Pancreas (tissue), 10 donors: ENCODE measurements at regions not wholly inside any gene's neighbourhood (a gene's known extent, or its start where the extent isn't known, plus 50 kb on each side); places are given as distances from the start of the nearest gene placed in this dataset.

Source experiments
- ATAC-seq, 4 donors: fragments of 200-7000 bp; cut with Tn5 transposase; one replicate each; pipeline versions ENCODE4 v1.8.0 to v1.9.1; 2020; ENCODE audit warnings: mild to moderate bottlenecking in 4 of 4, moderate library complexity in 4 of 4
- DNase-seq, 6 donors: peaks; one replicate each; pipeline ENCODE4 v3.0.0-alpha.2; 2020
- FAIRE-seq: peaks from 2 replicates; lab custom pipeline; 2012; peaks lifted over from hg19 to GRCh38; lab: Jason Lieb, UNC
- H3K27ac ChIP-seq, 4 donors: fragments of 200-600 bp; sonication (generic); 1 replicate in 3 of 4; 2 replicates in 1 of 4; pipeline versions ENCODE4 v1.5.0 to v1.8.0; 2020
- H3K27me3 ChIP-seq, 4 donors: fragments of 200-600 bp; one replicate each; pipeline ENCODE4 v1.8.0; 2021
- H3K36me3 ChIP-seq, 3 donors: fragments of 200-600 bp; sonication (generic) in 1 of 3; one replicate each; pipeline versions ENCODE4 v1.5.0 to v1.8.0; 2020 to 2021
- H3K4me1 ChIP-seq, 3 donors: fragments of 200-600 bp; one replicate each; pipeline ENCODE4 v1.8.0; 2021
- H3K4me3 ChIP-seq, 4 donors: fragments of 200-600 bp; sonication (generic) in 2 of 4; one replicate each; pipeline versions ENCODE4 v1.5.0 to v1.8.0; 2020 to 2021
- H3K9me3 ChIP-seq, 4 donors: fragments of 200-600 bp; one replicate each; pipeline ENCODE4 v1.8.0; 2021
- WGBS, 2 donors: extraction: QIAGEN DNeasy Blood & Tissue Kit; methylation state at CpG; one replicate each; pipeline ENCODE4 v1.1.7; 2013; 5-methylcytosine and 5-hydroxymethylcytosine counted together
- intact Hi-C, 3 donors: fragments of 100-400 bp; cut with DNase I; formaldehyde crosslinking; loops; one replicate each; pipeline versions ENCODE4 v1.11.1 to v1.14.2; 2022
- TF ChIP-seq, protein P1 (sequence below), 4 donors: fragments of 200-600 bp; sonication (generic) in 3 of 4; IDR thresholded peaks; one replicate each; pipeline versions ENCODE4 v1.5.0 to v1.8.0; 2021; ENCODE audit warnings: antibody characterized with exemption in 4 of 4
- donor health status: healthy with polysubstance abuse.
- donor health status: DM: no; HTN: no; CAD: no; lungs with moderate emphysema.
- donor health status: DM: no; HTN: no; CAD: no.
- donor health status: control.
- donor health status: control.
- donor health status: Bipolar disorder and iron deficiency.
- donor health status: DM: yes; HTN: yes; CAD: no.
- donor health status: DM: no; HTN: no; CAD: no.
- donor health status: DM: no; HTN: no; CAD: no.
- donor health status: DM: yes; HTN: yes; CAD: no.

DNA sequence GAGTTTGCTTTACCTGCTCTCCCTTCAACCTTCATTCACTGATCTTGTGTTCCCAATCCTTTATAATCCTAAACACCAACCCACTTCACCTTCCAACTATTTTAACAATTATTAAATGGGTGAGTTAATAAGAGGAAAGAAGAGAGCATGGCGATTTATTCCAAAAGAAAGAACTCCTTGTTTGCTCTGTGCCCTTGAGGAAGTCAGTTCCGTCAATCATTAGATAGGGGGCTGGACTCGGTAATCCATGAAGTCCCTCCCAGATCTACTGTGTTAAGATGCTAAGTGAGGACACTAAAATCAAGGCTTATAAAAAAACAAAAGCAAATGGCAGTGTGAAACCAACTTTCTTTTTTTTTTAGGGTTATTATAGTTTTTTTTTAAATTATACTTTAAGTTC is 589.9 kb downstream of the XIRP2 start:
- Histone ChIP-seq H3K4me1 (no peaks in the 10 kb centered on the region), H3K36me3 (no peaks in the 10 kb centered on the region), H3K4me3 (no peak overlapping the region), H3K27ac (no peak overlapping the region), H3K27me3 (no peaks in the 10 kb centered on the region), H3K9me3 (no peaks in the 10 kb centered on the region)
- intact Hi-C loops = no loop called here
- no peak for FAIRE-seq
- 18 to 24% methylated on average over 3 of the region's 3 CpGs for WGBS, 2 donors
- TF ChIP-seq, protein P1, sequence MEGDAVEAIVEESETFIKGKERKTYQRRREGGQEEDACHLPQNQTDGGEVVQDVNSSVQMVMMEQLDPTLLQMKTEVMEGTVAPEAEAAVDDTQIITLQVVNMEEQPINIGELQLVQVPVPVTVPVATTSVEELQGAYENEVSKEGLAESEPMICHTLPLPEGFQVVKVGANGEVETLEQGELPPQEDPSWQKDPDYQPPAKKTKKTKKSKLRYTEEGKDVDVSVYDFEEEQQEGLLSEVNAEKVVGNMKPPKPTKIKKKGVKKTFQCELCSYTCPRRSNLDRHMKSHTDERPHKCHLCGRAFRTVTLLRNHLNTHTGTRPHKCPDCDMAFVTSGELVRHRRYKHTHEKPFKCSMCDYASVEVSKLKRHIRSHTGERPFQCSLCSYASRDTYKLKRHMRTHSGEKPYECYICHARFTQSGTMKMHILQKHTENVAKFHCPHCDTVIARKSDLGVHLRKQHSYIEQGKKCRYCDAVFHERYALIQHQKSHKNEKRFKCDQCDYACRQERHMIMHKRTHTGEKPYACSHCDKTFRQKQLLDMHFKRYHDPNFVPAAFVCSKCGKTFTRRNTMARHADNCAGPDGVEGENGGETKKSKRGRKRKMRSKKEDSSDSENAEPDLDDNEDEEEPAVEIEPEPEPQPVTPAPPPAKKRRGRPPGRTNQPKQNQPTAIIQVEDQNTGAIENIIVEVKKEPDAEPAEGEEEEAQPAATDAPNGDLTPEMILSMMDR (IDR thresholded peaks at IDR 0.05) = no peak
- peak in 3 of 4 donors; percentile 41 to 82 (median 66) for ATAC-seq
- peak in 2 of 6 donors; percentile 4 to 12 for DNase-seq

DNA sequence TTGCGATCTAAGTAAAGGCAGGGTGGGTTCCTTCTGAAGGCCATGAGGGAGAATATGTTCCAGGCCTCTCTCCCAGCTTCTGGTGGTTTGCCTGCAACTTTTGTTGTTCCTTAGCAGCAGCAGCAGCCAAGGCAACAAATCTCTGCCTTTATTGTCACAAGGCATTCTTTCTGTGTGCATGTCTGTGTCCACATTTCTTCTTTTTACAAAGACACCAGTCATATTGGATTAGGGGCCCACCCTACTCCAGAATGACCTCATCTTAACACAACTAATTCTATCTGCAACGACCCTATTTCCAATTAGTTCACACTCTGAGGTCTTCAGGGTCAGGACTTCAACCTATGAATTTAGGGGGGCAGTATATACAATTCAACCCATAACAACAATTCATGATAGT is 587.5 kb downstream of the XIRP2 start:
- WGBS, 2 donors = 61 to 68% methylated on average over 2 of the region's 2 CpGs
- ATAC-seq (no peak), DNase-seq (no peak), FAIRE-seq (no peak)
- Histone ChIP-seq H3K9me3 (no peaks in the 10 kb centered on the region), H3K27me3 (no peaks in the 10 kb centered on the region), H3K36me3 (no peaks in the 10 kb centered on the region), H3K4me3 (no peak overlapping the region), H3K27ac (no peak overlapping the region), H3K4me1 (no peaks in the 10 kb centered on the region)
- intact Hi-C loops = no loop called here
- TF ChIP-seq, protein P1 (IDR thresholded peaks at IDR 0.05) = no peak

DNA sequence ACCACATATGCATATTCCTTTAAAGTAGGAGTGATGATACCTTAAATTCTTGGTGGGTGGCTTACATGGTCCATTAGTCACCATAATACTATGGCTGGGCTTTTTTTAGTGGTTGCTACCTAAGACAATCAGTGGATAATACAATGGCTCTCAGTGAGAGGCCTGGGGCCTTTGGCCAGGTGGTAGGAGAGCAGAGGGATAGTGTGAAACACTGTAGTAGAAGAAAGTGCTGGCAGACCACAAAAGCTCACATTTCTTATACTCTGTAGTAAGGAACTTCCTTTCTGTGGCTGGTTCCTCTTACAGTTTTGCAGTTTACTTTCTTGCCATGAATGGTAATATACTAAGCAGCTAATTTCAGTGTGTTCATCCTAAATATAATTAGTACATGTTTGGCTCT is 583.5 kb downstream of the XIRP2 start:
- Histone ChIP-seq H3K4me3 (no peak overlapping the region), H3K27me3 (no peaks in the 10 kb centered on the region), H3K27ac (no peak overlapping the region), H3K4me1 (no peaks in the 10 kb centered on the region), H3K9me3 (no peaks in the 10 kb centered on the region), H3K36me3 (no peaks in the 10 kb centered on the region)
- TF ChIP-seq, protein P1 (IDR thresholded peaks at IDR 0.05) = no peak
- intact Hi-C loops = no loop called here
- FAIRE-seq (no peak), ATAC-seq (no peak), DNase-seq (no peak)

DNA sequence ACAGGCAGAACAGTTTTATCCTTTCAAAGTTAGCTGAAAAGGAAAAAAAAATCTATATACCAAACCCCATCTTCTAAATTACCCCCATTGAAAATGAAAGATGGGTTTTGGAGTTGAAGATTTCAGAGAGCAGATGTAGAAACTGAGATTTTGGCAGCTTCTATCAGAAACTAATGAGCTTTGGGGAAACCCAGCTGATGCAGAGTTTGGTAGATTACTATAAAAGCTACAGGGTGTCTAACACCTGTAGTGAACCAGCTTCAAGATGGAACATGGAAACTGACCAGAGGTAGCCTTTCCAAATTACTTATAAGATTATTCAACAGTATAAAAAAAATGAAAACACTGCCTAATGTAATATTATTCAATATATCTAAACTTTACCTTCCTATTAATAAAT is 583.1 kb downstream of the XIRP2 start:
- no peaks in the 10 kb centered on the region for H3K27me3 ChIP-seq
- intact Hi-C loops = no loop called here
- H3K9me3 ChIP-seq = no peaks in the 10 kb centered on the region
- DNase-seq (no peak), ATAC-seq (no peak), FAIRE-seq (no peak)
- no peaks in the 10 kb centered on the region for H3K4me1 ChIP-seq
- TF ChIP-seq, protein P1 (IDR thresholded peaks at IDR 0.05) = no peak
- no peaks in the 10 kb centered on the region for H3K36me3 ChIP-seq
- no peak overlapping the region for H3K27ac ChIP-seq
- H3K4me3 ChIP-seq = no peak overlapping the region

DNA sequence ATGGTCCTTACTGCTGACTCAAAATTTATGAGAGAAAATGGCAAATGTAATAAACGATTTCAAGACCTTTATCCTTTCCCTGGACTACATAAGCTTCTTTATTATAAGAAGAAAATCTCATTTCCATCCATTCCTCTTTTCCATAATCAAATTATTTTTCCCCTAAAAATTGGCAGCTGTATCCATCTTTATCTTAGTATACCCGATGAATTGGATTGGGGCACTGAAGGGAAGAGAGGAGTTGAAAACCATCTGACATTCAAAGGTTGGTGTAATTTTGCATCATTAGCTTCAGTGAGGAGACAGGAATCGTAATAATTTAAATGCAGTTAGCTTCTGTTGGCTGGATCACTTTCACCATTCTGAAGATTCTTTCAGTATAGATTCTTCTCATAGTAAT is 574.1 kb downstream of the XIRP2 start:
- TF ChIP-seq, protein P1 (IDR thresholded peaks at IDR 0.05) = no peak
- DNase-seq (no peak), ATAC-seq (no peak), FAIRE-seq (no peak)
- intact Hi-C loops = no loop called here
- no peak overlapping the region for H3K27ac ChIP-seq
- H3K27me3 ChIP-seq = no peaks in the 10 kb centered on the region
- WGBS, 2 donors = 67 to 85% methylated on average over 3 of the region's 3 CpGs
- H3K9me3 ChIP-seq = no peaks in the 10 kb centered on the region
- H3K4me1 ChIP-seq = no peaks in the 10 kb centered on the region
- H3K4me3 ChIP-seq = no peak overlapping the region
- no peaks in the 10 kb centered on the region for H3K36me3 ChIP-seq
